Natural killer cell (primary cell): ENCODE measurements at regions not wholly inside any gene's neighbourhood (a gene's known extent, or its start where the extent isn't known, plus 50 kb on each side); places are given as distances from the start of the nearest gene placed in this dataset.

ENCODE experiments used
- ATAC-seq, 3 donors: fragments of 150-1000 bp in 2 of 3; fragments of 200-7000 bp in 1 of 3; cut with Tn5 transposase; 1 replicate in 1 of 3; 2 replicates in 2 of 3; pipeline ENCODE4 v1.10.0; 2021; ENCODE audit warnings: mild to moderate bottlenecking in 2 of 3, moderate library complexity in 2 of 3
- DNase-seq, 2 donors: peaks; one replicate each; pipeline versions ENCODE4 v3.0.0 to v3.0.0-alpha.2; 2013 to 2021; ENCODE audit warnings: mixed read lengths in 1 of 2
- H3K27ac ChIP-seq: one replicate; pipeline ENCODE4 v1.5.1; 2013; ENCODE audit warnings: mild to moderate bottlenecking, low read length
- H3K27me3 ChIP-seq: one replicate; pipeline ENCODE4 v1.6.1; 2013; ENCODE audit warnings: low read length; ENCODE audit not compliant: control insufficient read depth, insufficient read depth
- H3K36me3 ChIP-seq: one replicate; pipeline ENCODE4 v1.6.1; 2013; ENCODE audit warnings: low read length; ENCODE audit not compliant: control insufficient read depth, insufficient read depth
- H3K4me1 ChIP-seq: one replicate; pipeline ENCODE4 v1.6.1; 2013; ENCODE audit warnings: low read length; ENCODE audit not compliant: control insufficient read depth, insufficient read depth
- H3K4me3 ChIP-seq: one replicate; pipeline ENCODE4 v1.5.1; 2013; ENCODE audit warnings: low read length
- H3K9me3 ChIP-seq: one replicate; pipeline ENCODE4 v1.6.1; 2013; ENCODE audit warnings: low read length; ENCODE audit not compliant: control insufficient read depth, insufficient read depth
- H3K27ac Mint-ChIP-seq, 2 donors: one replicate each; pipeline ENCODE4 v1.8.0; 2022; ENCODE audit warnings: mild to moderate bottlenecking in 2 of 2, mixed read lengths in 2 of 2, moderate library complexity in 1 of 2
- H3K27me3 Mint-ChIP-seq, 2 donors: one replicate each; pipeline ENCODE4 v1.8.0; 2022; ENCODE audit warnings: low read depth in 2 of 2, mixed read lengths in 2 of 2
- H3K36me3 Mint-ChIP-seq: one replicate; pipeline ENCODE4 v1.8.0; 2022; ENCODE audit warnings: mixed read lengths
- H3K4me1 Mint-ChIP-seq, 2 donors: one replicate each; pipeline ENCODE4 v1.8.0; 2022; ENCODE audit warnings: mixed read lengths in 2 of 2
- H3K4me3 Mint-ChIP-seq: one replicate; pipeline ENCODE4 v1.8.0; 2022; ENCODE audit warnings: mild to moderate bottlenecking, moderate library complexity, mixed read lengths
- H3K9me3 Mint-ChIP-seq, 2 donors: one replicate each; pipeline ENCODE4 v1.8.0; 2022; ENCODE audit warnings: mixed read lengths in 2 of 2
- WGBS: methylation state at CpG from one replicate; pipeline ENCODE4 v1.1.7; 2013; ENCODE audit warnings: missing lambda C conversion rate; ENCODE audit not compliant: insufficient coverage; 5-methylcytosine and 5-hydroxymethylcytosine counted together
- intact Hi-C: fragments of 100-400 bp; cut with micrococcal nuclease; formaldehyde crosslinking; loops from one replicate; pipeline ENCODE4 v1.14.2; 2022
- TF ChIP-seq, protein P1 (sequence below): fragments of 200-600 bp; IDR thresholded peaks from one replicate; pipeline ENCODE4 v1.8.0; 2022; ENCODE audit warnings: antibody characterized with exemption

DNA sequence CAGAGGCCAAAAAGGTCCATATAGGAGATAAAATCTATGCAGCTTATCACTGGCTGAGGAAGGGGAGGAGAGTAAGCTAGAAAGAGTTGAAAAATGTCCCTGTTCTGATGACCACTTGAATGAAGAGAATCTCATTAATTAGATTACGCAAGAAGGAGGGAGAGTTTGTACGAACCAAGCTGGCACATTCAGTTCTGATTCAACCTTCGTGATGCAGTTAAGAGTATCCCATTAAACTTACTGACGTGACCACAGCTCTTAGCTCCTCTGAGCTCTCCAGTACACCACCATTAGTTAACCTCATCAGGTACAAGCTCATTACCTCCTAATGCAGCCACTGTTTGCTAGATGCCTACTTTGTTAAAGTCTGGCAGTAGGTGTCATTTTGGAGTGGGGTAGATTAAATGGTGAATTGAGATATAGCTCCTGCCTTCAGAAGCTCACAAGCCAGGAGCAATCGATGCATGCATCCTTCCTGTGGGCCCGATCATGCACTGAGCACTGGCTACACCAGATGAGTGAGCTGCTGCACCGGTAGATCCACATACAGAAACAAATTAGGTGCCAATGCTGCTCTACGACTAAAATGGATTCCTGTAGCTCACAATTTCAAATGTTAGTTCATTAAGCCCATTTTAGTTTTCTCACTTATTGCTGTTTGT is 458.3 kb downstream of the COG6 start:
- DNase-seq (no peak), ATAC-seq (no peak)
- Histone ChIP-seq H3K4me1 (no peaks in the 10 kb centered on the region), H3K36me3 (no peaks in the 10 kb centered on the region), H3K9me3 (no peaks in the 10 kb centered on the region), H3K27ac (no peak overlapping the region), H3K27me3 (no peaks in the 10 kb centered on the region), H3K4me3 (no peak overlapping the region)
- TF ChIP-seq, protein P1, sequence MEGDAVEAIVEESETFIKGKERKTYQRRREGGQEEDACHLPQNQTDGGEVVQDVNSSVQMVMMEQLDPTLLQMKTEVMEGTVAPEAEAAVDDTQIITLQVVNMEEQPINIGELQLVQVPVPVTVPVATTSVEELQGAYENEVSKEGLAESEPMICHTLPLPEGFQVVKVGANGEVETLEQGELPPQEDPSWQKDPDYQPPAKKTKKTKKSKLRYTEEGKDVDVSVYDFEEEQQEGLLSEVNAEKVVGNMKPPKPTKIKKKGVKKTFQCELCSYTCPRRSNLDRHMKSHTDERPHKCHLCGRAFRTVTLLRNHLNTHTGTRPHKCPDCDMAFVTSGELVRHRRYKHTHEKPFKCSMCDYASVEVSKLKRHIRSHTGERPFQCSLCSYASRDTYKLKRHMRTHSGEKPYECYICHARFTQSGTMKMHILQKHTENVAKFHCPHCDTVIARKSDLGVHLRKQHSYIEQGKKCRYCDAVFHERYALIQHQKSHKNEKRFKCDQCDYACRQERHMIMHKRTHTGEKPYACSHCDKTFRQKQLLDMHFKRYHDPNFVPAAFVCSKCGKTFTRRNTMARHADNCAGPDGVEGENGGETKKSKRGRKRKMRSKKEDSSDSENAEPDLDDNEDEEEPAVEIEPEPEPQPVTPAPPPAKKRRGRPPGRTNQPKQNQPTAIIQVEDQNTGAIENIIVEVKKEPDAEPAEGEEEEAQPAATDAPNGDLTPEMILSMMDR, result no peak
- Mint-ChIP-seq H3K4me1 (peaks cover 0 to 10% of the 10 kb centered on the region in 2 donors), H3K4me3 (no peak overlapping the region), H3K27ac (no peak overlapping the region), H3K36me3 (no peaks in the 10 kb centered on the region), H3K27me3 (peaks cover 3 to 12% of the 10 kb centered on the region in 2 donors), H3K9me3 (no peaks in the 10 kb centered on the region)
- intact Hi-C loops, result no loop called here
- 87% methylated on average over 8 of the region's 8 CpGs for WGBS

DNA sequence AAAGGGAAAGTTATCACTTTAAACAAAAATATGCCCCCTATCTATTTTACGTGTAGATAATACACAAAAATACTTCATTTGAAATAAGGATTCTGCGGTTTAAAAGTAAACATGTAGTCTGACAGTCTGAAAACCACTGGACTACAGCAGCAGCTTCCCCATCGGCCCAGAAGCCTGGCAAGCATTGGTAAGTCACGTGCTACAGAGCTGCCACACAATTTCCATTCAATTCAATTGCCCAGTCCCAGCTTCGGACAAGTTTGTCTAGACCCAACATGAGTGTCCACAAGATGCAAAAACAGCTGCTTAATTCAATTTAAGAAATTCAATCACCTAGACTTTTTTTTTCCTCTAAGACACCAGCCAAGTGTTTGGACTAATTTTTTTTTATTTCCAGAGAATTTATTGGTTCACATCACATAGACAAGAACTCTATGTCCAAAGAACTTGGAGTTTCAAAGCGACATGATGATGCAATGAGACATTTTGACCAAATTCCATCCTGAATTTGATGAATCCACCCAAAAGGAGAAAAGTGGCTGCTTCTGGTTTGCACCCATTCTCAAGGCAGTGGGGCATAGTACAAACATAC is 458.9 kb downstream of the COG6 start:
- DNase-seq (no peak), ATAC-seq (no peak)
- TF ChIP-seq, protein P1, result no peak
- Histone ChIP-seq H3K27me3 (no peaks in the 10 kb centered on the region), H3K9me3 (no peaks in the 10 kb centered on the region), H3K4me1 (no peaks in the 10 kb centered on the region), H3K4me3 (no peak overlapping the region), H3K36me3 (no peaks in the 10 kb centered on the region), H3K27ac (no peak overlapping the region)
- 96% methylated on average over 6 of the region's 6 CpGs for WGBS
- H3K36me3 Mint-ChIP-seq, result no peaks in the 10 kb centered on the region
- H3K27ac Mint-ChIP-seq, result no peak overlapping the region
- no peaks in the 10 kb centered on the region for H3K9me3 Mint-ChIP-seq
- H3K4me1 Mint-ChIP-seq, result peaks cover 0 to 10% of the 10 kb centered on the region in 2 donors
- intact Hi-C loops, result no loop called here
- H3K4me3 Mint-ChIP-seq, result no peak overlapping the region
- peaks cover 3 to 6% of the 10 kb centered on the region in 2 donors for H3K27me3 Mint-ChIP-seq

DNA sequence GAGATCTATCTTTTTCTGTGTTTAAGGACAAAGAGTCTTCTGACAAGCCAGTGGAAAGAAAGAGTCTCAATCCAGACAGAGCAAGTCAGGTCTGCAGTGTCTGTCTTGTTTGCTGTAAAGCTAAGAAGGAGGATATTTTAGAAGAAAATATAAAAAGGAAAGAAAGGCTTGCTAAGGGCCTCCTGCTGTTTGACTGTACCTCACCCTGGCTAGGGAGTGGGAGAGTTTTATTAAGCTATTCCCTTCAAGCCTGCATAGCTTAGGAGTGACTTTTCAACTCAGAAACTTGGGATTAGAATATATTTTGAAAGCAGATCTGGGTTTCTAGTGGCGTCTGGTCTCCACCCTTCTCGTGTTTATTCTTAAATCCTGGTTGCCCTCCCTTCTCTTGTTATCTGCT is 460.0 kb downstream of the COG6 start:
- H3K4me1 ChIP-seq, result no peaks in the 10 kb centered on the region
- H3K27me3 Mint-ChIP-seq, result peaks cover 0 to 3% of the 10 kb centered on the region in 2 donors
- no peaks in the 10 kb centered on the region for H3K27me3 ChIP-seq
- intact Hi-C loops, result no loop called here
- H3K36me3 Mint-ChIP-seq, result no peaks in the 10 kb centered on the region
- H3K27ac ChIP-seq, result no peak overlapping the region
- peaks cover 0 to 10% of the 10 kb centered on the region in 2 donors for H3K4me1 Mint-ChIP-seq
- H3K9me3 Mint-ChIP-seq, result no peaks in the 10 kb centered on the region
- DNase-seq (no peak), ATAC-seq (no peak)
- no peaks in the 10 kb centered on the region for H3K36me3 ChIP-seq
- 82% methylated on average over 2 of the region's 2 CpGs for WGBS
- TF ChIP-seq, protein P1, result no peak
- no peaks in the 10 kb centered on the region for H3K9me3 ChIP-seq
- no peak overlapping the region for H3K4me3 ChIP-seq
- no peak overlapping the region for H3K4me3 Mint-ChIP-seq
- H3K27ac Mint-ChIP-seq, result peak overlapping the region in 1 of 2 donors; percentile 39
